ENCODE measurements at regions not wholly inside any gene's neighbourhood (a gene's known extent, or its start where the extent isn't known, plus 50 kb on each side); places are given as distances from the start of the nearest gene placed in this dataset.

GRCh38 chr15:95559875-95560394 is 770.6 kb upstream of the NR2F2 start:
- DNase-seq (ENCODE audit: low spot score) = peak; percentile 92

GRCh38 chr15:95561463-95561862 is 769.0 kb upstream of the NR2F2 start:
- DNase-seq (ENCODE audit: low spot score) = peak; percentile 40

GRCh38 chr15:95563634-95564033 is 766.9 kb upstream of the NR2F2 start:
- DNase-seq (ENCODE audit: low spot score) = no peak

DNA sequence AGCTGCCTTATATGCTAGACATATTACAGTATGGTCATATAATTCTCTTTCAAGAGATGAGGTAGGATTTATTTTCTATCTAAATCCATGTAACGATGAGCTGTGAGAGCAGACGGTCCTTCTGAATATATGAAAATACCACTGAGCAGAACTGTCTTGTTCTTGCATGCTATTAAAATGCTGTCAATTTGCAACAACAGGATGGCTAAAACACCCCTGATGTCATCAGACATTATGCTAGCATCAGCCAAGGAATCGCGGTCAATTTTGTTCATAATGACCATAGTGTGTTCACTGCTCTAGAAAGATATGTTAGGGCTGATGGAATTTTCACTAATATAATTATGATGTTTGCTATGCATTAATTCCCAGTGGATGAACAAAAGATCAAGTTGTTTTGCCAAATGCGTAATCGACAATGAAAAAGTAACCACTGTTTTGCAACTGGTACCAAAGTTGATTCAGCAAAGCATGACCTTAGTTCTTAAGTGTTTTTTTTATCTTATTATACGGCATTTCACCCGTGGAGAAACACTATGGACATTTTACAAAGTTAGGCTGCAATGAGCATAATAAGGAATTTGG is 765.4 kb upstream of the NR2F2 start:
- DNase-seq (ENCODE audit: low spot score) = no peak

- DNase-seq (ENCODE audit: low spot score) = no peak
Measured at GRCh38 chr15:95565690-95566089, 764.8 kb upstream of the NR2F2 start.

DNA sequence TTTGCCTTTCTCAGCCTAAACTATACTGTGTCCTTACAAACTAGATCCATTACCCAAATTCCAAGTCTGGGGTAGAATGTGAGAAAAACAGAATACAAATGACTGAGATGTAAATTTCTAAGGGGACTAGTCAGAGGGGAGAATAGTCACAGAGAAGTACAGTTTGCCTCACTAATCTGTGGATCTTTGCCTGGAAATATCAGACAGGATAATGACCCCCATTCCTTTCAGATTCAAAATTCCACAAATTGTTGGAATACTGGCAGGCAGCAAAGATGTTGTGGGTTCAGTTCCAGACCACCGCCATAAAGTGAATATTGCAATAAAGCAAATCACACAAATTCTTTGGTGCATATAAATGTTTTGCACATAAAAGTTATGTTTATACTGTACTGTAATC is 762.8 kb upstream of the NR2F2 start:
- no peak for DNase-seq (ENCODE audit: low spot score)

DNA sequence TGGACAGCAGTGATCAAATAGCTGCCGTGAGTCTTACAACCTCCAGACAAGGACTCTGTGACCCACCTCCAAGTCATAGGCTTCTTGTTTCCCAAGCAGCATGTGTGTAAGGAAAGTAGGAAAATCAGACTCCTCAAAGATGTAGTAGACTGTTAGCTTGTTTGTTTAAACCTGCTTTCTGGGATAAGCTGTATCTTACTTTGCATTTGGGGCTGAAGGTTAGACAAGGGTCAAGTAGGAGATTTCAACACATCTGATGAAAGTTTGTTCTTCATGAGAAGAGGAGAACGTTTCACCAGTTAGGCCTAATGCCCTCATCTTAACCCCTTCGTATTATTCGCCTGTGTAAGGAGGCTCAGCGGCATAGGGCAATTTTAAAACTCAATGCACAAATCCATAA is 756.4 kb upstream of the NR2F2 start:
- no peak for DNase-seq (ENCODE audit: low spot score)

DNA sequence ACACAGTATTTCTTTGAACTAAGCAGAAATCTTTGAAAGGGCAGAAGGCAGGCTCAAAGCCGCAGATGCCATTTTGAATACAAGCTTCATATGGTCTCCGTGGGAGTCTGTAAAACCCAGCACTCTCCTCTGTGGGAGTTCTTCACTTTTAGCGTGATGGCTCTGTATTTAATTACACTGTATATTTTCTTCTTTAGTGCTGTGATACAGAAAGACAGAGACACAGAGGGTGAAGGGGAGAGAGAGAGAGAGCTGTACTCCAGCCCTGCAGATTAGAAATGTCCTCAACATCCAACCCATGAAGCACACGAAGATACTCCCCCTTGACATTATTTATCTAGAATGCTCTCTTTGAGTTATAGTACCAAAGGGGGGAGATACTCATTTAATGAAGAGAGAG is 752.6 kb upstream of the NR2F2 start:
- no peak for DNase-seq (ENCODE audit: low spot score)

GRCh38 chr15:95580121-95580520 is 750.4 kb upstream of the NR2F2 start:
- no peak for DNase-seq (ENCODE audit: low spot score)

GRCh38 chr15:95581595-95581994 is 748.9 kb upstream of the NR2F2 start:
- no peak for DNase-seq (ENCODE audit: low spot score)

- DNase-seq (ENCODE audit: low spot score) = no peak
Measured at GRCh38 chr15:95584088-95584487, 746.4 kb upstream of the NR2F2 start.

DNA sequence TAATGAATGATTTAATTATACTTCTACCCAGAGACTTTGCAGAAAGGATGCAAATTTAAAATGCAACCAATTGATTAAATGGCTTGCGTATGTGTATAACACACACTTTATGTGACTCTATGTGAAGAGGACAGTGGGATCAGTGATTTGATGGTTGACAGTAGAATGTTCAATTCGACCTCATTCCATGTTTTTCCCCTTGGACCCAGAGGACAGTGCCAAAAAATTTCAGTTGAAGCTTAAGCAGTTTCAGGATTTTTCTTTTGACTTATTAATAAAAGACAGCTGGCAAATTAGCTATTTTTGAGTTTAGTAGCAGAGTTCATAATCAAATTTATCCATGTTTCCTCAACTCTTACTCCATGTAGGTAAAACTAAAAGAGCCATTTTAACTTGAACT is 742.4 kb upstream of the NR2F2 start:
- DNase-seq (ENCODE audit: low spot score) = no peak

DNA sequence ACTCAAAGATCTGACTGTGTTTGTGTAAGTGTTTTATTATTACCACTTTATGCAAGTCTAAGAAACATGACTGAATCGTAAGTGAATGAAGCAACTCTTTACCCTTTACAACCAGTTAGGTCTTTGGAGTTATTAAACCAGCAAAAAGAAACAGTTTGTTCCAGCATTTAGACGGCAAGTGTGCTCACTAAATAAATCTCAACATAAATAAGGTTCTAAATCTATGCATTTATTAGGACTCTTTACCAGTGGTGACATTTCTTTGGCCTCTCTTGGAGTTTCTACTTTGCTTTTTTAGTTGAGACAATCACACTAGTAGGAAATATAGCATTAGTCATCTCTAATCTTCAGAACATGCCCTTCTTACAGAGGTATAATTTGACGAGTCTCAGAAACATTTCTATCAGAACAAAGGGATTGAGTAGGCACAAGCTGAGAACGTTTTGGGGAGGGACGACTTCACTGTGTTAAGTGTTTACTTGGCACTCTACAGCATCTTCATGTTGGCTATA is 739.9 kb upstream of the NR2F2 start:
- no peak for DNase-seq (ENCODE audit: low spot score)

DNA sequence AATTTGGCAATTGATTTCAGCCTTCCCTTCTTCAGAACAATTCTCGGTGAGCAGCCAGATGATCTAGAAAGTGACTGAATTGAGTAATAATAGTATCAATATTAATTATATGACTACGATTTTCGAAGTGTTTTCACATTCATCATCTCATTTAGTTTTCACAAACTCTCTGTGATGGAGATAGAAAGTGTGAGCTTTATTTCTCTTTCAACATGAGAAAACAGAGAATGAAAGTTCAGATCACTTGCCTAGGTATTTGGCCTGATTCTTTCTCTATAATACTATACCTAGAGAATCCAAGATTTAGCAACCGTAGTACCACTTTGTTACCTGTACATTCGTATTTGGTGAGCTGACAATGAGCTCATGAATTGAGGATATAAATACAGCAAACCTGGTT is 739.2 kb upstream of the NR2F2 start:
- no peak for DNase-seq (ENCODE audit: low spot score)

GRCh38 chr15:95591886-95592285 is 738.6 kb upstream of the NR2F2 start:
- no peak for DNase-seq (ENCODE audit: low spot score)

GRCh38 chr15:95594496-95594895 is 736.0 kb upstream of the NR2F2 start:
- no peak for DNase-seq (ENCODE audit: low spot score)

DNA sequence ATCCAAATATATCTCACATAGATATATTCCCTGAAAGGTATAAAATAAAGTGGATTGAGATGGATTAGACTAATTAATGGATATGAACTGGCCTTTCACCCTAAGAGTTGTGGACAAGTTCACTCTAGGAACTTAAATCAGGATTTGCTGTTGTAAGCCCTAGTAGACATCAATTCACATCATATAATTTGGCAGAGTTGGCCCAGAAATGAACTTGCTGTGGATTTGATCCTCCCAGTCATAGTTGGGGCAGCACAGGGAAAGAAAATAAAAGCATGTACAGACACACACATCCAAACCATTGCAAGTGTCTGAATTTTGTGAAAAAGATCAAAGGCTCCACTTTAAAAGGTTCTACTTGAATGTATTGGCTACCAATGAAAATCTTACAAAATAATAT is 734.7 kb upstream of the NR2F2 start:
- no peak for DNase-seq (ENCODE audit: low spot score)

GRCh38 chr15:95596496-95596895 is 734.0 kb upstream of the NR2F2 start:
- DNase-seq (ENCODE audit: low spot score) = no peak

GRCh38 chr15:95598251-95598855 is 732.1 kb upstream of the NR2F2 start:
- DNase-seq (ENCODE audit: low spot score) = no peak

DNA sequence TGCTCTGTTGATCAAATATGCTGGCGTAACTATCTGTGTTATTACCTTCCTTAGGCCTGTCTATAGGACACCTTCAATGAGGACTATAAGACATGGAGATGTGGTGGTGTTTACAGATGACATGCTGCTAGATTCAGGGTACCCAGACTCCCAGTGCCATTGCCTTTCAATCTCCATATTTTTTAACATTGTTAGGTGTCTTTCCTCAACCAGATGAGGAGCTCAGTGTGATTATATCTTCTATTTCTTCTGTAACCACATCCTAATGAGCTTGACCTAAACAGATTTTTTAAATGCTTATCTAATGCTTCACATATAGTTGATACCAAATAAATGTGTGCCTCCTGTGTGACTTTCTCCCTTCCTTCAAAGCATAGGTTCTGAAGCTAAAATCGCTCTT is 730.1 kb upstream of the NR2F2 start:
- DNase-seq (ENCODE audit: low spot score) = no peak

DNA sequence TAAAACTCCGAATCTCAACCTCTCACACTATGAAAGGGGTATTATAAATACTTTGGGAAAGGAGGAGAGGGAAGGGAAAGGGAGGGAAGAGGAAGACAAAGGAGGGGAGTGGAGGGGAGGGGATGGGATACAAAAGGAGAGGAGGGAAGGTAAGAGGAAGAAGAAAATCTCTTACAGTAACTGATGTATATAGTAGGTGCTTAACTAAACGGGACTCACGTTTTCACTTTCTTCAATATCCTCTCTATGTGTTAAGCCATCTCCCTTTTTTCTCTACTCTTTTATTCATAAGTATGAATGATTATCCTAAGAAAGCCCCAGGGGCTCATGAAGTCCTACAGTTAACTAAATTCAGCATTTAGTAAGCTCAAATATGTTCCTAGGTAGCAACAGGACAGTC is 729.6 kb upstream of the NR2F2 start:
- DNase-seq (ENCODE audit: low spot score) = no peak

GRCh38 chr15:95601525-95601924 is 729.0 kb upstream of the NR2F2 start:
- DNase-seq (ENCODE audit: low spot score) = no peak

GRCh38 chr15:95603802-95604201 is 726.7 kb upstream of the NR2F2 start:
- DNase-seq (ENCODE audit: low spot score) = no peak

DNA sequence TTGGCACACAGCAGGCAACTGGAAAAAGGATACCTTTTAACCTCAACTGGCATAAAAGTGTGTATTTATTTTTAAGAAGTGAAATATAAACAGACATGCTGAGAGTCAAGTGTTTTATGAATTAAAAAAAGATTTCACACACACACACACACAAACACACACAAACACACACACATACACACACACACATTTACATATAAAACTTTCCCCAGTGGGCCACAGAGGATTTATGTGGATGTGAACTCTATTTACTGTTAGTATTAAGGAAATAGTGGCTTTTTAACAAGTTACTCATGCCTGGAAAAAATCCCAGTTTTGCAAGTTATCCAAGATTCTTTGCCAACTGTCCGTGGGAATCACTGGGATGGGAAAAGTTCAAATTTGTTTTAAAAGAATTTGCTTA is 725.9 kb upstream of the NR2F2 start:
- DNase-seq (ENCODE audit: low spot score) = peak; percentile 26
